ENCODE measurements at regions not wholly inside any gene's neighbourhood (a gene's known extent, or its start where the extent isn't known, plus 50 kb on each side); places are given as distances from the start of the nearest gene placed in this dataset.

- TF ChIP-seq POLR2A (IDR thresholded peaks at IDR 0.05) (no peak), POLR2AphosphoS5 (IDR thresholded peaks at IDR 0.05) (no peak)
- TF ChIP-seq, protein P1, sequence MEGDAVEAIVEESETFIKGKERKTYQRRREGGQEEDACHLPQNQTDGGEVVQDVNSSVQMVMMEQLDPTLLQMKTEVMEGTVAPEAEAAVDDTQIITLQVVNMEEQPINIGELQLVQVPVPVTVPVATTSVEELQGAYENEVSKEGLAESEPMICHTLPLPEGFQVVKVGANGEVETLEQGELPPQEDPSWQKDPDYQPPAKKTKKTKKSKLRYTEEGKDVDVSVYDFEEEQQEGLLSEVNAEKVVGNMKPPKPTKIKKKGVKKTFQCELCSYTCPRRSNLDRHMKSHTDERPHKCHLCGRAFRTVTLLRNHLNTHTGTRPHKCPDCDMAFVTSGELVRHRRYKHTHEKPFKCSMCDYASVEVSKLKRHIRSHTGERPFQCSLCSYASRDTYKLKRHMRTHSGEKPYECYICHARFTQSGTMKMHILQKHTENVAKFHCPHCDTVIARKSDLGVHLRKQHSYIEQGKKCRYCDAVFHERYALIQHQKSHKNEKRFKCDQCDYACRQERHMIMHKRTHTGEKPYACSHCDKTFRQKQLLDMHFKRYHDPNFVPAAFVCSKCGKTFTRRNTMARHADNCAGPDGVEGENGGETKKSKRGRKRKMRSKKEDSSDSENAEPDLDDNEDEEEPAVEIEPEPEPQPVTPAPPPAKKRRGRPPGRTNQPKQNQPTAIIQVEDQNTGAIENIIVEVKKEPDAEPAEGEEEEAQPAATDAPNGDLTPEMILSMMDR (IDR thresholded peaks at IDR 0.05 in 8 of 11, conservative IDR thresholded peaks at IDR 0.05 in 3 of 11) = no peak
Observed at GRCh38 chr2:143934626-143935481, 585.1 kb downstream of the ZEB2 start.

All from spleen (tissue), 7 donors.